Mesendoderm (in vitro differentiated cells): ENCODE measurements at regions not wholly inside any gene's neighbourhood (a gene's known extent, or its start where the extent isn't known, plus 50 kb on each side); places are given as distances from the start of the nearest gene placed in this dataset.
A peak's percentile ranks its signal among the peaks of the same experiment; 100 is the strongest.
"Not testable (repeated sequence)": the region's sequence is repeated elsewhere in the genome, so short reads cannot be mapped to it uniquely, and the experiment has no call there.

Experiments used
- DNase-seq: peaks from one replicate; pipeline ENCODE4 v3.0.0; 2013
- H2AK5ac ChIP-seq: 2 replicates; pipeline ENCODE4 v1.6.1; 2013; ENCODE audit warnings: low read length, inconsistent platforms
- H2BK120ac ChIP-seq: 2 replicates; pipeline ENCODE4 v1.6.1; 2013; ENCODE audit warnings: low read depth, mild to moderate bottlenecking, low read length, moderate library complexity, mixed read lengths
- H2BK15ac ChIP-seq: replicated peaks from 2 replicates; pipeline ENCODE4 v1.6.1; 2013; ENCODE audit warnings: low read depth, mild to moderate bottlenecking, moderate library complexity
- H2BK5ac ChIP-seq: 2 replicates; pipeline ENCODE4 v1.6.1; 2013; ENCODE audit warnings: low read length, inconsistent platforms
- H3K18ac ChIP-seq: 2 replicates; pipeline ENCODE4 v1.6.1; 2013; ENCODE audit warnings: mild to moderate bottlenecking, low read length, mixed read lengths
- H3K23ac ChIP-seq: one replicate; pipeline ENCODE4 v1.6.1; 2013; ENCODE audit warnings: low read length
- H3K27ac ChIP-seq: 2 replicates; pipeline ENCODE4 v1.5.1; 2013; ENCODE audit warnings: low read depth, mild to moderate bottlenecking, inconsistent platforms, low read length, moderate library complexity
- H3K27me3 ChIP-seq: 2 replicates; pipeline ENCODE4 v1.6.1; 2013; ENCODE audit warnings: low read length, control low read depth, mild to moderate bottlenecking, inconsistent platforms; ENCODE audit not compliant: insufficient read depth, poor library complexity
- H3K36me3 ChIP-seq: 2 replicates; pipeline ENCODE4 v1.6.1; 2013; ENCODE audit warnings: low read length, inconsistent platforms; ENCODE audit not compliant: control insufficient read depth, insufficient read depth
- H3K4ac ChIP-seq: one replicate; pipeline ENCODE4 v1.6.1; 2013; ENCODE audit warnings: low read depth, mild to moderate bottlenecking, low read length, moderate library complexity
- H3K4me1 ChIP-seq: 2 replicates; pipeline ENCODE4 v1.6.1; 2013; ENCODE audit warnings: low read depth, low read length, inconsistent platforms; ENCODE audit not compliant: control insufficient read depth
- H3K4me2 ChIP-seq: 2 replicates; pipeline ENCODE4 v1.6.1; 2013; ENCODE audit warnings: low read length
- H3K4me3 ChIP-seq: 2 replicates; pipeline ENCODE4 v1.5.1; 2013; ENCODE audit warnings: mild to moderate bottlenecking, low read length
- H3K56ac ChIP-seq: one replicate; pipeline ENCODE4 v1.6.1; 2013; ENCODE audit warnings: low read length
- H3K79me1 ChIP-seq: 2 replicates; pipeline ENCODE4 v1.6.1; 2013; ENCODE audit warnings: low read length, inconsistent platforms
- H3K79me2 ChIP-seq: 2 replicates; pipeline ENCODE4 v1.6.1; 2013; ENCODE audit warnings: mild to moderate bottlenecking, low read length; ENCODE audit not compliant: control insufficient read depth, insufficient read depth
- H3K9ac ChIP-seq: 2 replicates; pipeline ENCODE4 v1.6.1; 2013; ENCODE audit warnings: low read length, inconsistent platforms
- H4K5ac ChIP-seq: one replicate; pipeline ENCODE4 v1.6.1; 2013; ENCODE audit warnings: low read length
- H4K8ac ChIP-seq: one replicate; pipeline ENCODE4 v1.6.1; 2013; ENCODE audit warnings: low read depth, mild to moderate bottlenecking, control low read depth, low read length, moderate library complexity
- WGBS: extraction: QIAGEN DNeasy Blood & Tissue Kit; methylation state at CpG from one replicate; pipeline ENCODE4 v1.1.7; 2013; ENCODE audit warnings: low lambda C conversion rate, missing lambda C conversion rate; ENCODE audit not compliant: insufficient coverage; ENCODE audit errors: extremely low coverage; 5-methylcytosine and 5-hydroxymethylcytosine counted together

DNA sequence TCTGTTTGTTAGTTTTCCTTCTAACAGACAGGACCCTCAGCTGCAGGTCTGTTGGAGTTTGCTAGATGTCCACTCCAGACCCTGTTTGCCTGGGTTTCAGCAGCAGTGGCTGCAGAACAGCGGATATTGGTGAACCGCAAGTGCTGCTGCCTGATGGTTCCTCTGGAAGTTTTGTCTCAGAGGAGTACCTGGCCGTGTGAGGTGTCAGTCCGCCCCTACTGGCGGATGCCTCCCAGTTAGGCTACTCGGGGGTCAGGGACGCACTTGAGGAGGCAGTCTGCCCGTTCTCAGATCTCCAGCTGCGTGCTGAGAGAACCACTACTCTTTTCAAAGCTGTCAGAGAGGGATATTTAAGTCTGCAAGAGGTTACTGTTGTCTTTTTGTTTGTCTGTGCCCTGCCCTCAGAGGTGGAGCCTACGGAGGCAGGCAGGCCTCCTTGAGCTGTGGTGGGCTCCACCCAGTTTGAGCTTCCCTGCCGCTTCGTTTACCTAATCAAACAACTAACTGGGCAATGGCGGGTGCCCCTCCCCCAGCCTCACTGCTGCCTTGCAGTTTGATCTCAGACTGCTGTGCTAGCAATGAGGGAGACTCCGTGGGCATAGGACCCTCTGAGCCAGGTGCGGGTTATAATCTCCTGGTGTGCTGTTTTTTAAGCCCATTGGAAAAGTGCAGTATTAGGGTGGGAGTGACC, 634.3 kb upstream of the CHD1 start:
- H4K8ac ChIP-seq, H2BK15ac ChIP-seq, H3K4me2 ChIP-seq, H3K18ac ChIP-seq, H2AK5ac ChIP-seq, H3K9ac ChIP-seq, H2BK5ac ChIP-seq, H3K27ac ChIP-seq, H3K79me1 ChIP-seq, H3K23ac ChIP-seq, H3K27me3 ChIP-seq, H3K36me3 ChIP-seq, H3K4me3 ChIP-seq, H3K4me1 ChIP-seq, H3K79me2 ChIP-seq, H4K5ac ChIP-seq, H3K4ac ChIP-seq, DNase-seq, H3K56ac ChIP-seq, H2BK120ac ChIP-seq: not testable (repeated sequence)
- no CpG with 5 or more reads among the region's 15 CpGs for WGBS

DNA sequence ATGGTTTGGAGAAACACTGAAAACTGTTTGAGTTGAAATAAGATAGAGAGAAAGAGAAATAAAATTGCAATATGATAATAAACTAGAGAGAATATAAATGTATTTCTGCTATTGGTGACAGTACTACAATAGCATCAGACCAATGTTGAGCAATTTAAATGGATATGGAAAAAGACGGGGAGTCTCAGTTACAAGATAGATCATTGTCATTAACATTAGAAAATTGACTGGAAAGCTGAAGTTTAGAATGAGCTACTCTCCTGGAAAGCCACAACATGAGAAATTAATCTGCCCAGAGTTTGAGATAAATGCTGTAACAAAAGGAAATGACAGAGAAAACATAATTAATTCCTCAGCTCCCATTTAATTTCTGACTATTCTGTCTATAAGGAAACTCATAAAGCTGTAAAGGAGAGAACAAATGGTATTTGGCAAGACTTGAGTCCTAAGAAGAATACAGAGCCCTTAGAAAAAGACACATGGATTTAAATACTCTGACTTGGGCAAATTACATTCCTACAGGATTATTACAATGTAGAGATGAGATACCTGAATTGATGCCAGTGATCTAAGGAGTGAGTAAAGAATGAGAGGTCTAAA, 624.5 kb upstream of the CHD1 start:
- no peaks in the 10 kb centered on the region for H3K27me3 ChIP-seq
- no peak overlapping the region for H3K23ac ChIP-seq
- no peak overlapping the region for H2AK5ac ChIP-seq
- H3K56ac ChIP-seq = no peak overlapping the region
- H3K36me3 ChIP-seq = no peaks in the 10 kb centered on the region
- no peaks in the 10 kb centered on the region for H3K79me1 ChIP-seq
- no peak for DNase-seq
- no CpG with 5 or more reads among the region's 1 CpG for WGBS
- no peak overlapping the region for H3K18ac ChIP-seq
- no peak overlapping the region for H4K5ac ChIP-seq
- H3K27ac ChIP-seq = no peak overlapping the region
- no peak overlapping the region for H3K4me3 ChIP-seq
- no peak overlapping the region for H2BK5ac ChIP-seq
- no peak overlapping the region for H4K8ac ChIP-seq
- H3K79me2 ChIP-seq = no peaks in the 10 kb centered on the region
- no peak overlapping the region for H3K4me2 ChIP-seq
- H2BK120ac ChIP-seq = no peak overlapping the region
- H2BK15ac ChIP-seq = no peak overlapping the region
- H3K4me1 ChIP-seq = no peaks in the 10 kb centered on the region
- no peak overlapping the region for H3K9ac ChIP-seq
- H3K4ac ChIP-seq = no peak overlapping the region

DNA sequence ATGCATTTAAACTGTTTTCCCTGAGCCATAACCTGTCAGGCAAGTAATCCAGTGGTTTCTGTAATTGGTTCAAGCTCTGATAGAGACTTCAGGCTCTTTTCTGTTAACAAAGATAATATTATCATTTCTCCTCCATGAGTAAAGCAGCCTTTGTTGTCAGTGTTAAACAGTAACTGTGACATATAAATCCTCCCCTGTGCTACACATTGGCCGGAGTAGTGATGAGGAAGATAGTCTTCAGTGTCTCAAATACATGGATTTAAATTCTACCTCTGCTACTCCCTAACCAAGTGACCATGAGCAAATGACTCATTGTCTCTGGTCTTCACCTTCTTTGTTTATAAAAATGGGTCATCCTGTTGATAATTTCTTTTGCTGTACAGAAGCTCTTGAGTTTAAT, 615.5 kb upstream of the CHD1 start:
- no CpG with 5 or more reads among the region's 1 CpG for WGBS
- Histone ChIP-seq H2BK5ac (no peak overlapping the region), H3K4me3 (no peak overlapping the region), H3K4me1 (no peaks in the 10 kb centered on the region), H3K9ac (no peak overlapping the region), H3K4ac (no peak overlapping the region), H4K5ac (no peak overlapping the region), H4K8ac (no peak overlapping the region), H3K79me1 (no peaks in the 10 kb centered on the region), H3K23ac (no peak overlapping the region), H2AK5ac (no peak overlapping the region), H3K36me3 (no peaks in the 10 kb centered on the region), H3K56ac (no peak overlapping the region), H3K27ac (no peak overlapping the region), H2BK15ac (no peak overlapping the region), H3K27me3 (no peaks in the 10 kb centered on the region), H2BK120ac (no peak overlapping the region), H3K4me2 (no peak overlapping the region), H3K18ac (no peak overlapping the region), H3K79me2 (no peaks in the 10 kb centered on the region)
- no peak for DNase-seq

DNA sequence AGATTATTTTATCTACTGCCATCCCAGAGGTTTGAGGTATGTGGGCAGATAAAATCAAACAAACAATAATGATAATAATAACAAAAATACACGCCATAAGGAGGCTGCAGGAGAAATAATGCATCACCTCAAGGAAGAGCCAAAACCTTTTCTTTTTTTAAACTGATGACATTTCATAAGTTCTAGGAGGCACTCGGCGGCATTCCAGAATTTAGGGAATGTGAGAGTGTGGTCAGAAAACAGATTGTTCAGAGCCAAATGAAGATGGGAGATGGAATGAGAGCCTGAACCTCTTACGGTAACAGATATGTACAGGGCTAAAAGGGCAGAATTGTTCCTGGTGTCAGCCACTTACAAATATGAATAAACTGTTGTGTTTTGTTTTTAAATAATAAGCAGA, 615.0 kb upstream of the CHD1 start:
- Histone ChIP-seq H2BK15ac (no peak overlapping the region), H3K56ac (no peak overlapping the region), H3K27ac (no peak overlapping the region), H3K9ac (no peak overlapping the region), H4K5ac (no peak overlapping the region), H3K4ac (no peak overlapping the region), H3K27me3 (no peaks in the 10 kb centered on the region), H3K36me3 (no peaks in the 10 kb centered on the region), H3K4me3 (no peak overlapping the region), H3K79me2 (no peaks in the 10 kb centered on the region), H2AK5ac (no peak overlapping the region), H3K4me2 (no peak overlapping the region), H4K8ac (no peak overlapping the region), H3K23ac (no peak overlapping the region), H3K4me1 (no peaks in the 10 kb centered on the region), H2BK120ac (no peak overlapping the region), H3K79me1 (no peaks in the 10 kb centered on the region), H2BK5ac (no peak overlapping the region), H3K18ac (no peak overlapping the region)
- DNase-seq = peak; percentile 3
- no CpG with 5 or more reads among the region's 4 CpGs for WGBS

DNA sequence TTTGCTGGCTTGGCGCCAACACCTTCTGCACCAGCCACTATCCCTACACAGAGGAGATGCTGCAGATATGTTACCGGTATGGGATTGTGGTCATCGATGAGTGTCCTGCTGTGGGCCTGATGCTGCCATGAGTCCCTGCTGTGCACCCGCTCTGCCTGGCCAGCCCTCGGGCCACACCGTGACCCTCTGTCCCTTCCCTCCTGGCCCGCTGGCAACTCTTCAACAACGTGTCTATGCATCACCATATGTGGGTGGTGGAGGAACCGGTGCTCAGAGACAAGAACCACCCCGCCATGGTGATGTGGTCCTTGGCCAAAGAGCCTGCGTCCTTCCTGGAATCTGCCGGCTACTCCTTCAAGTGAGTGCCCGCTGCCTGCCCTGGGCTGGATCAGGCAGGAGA, 605.4 kb upstream of the CHD1 start:
- H2AK5ac ChIP-seq, H3K4me3 ChIP-seq, H3K4ac ChIP-seq, H3K79me2 ChIP-seq, H3K23ac ChIP-seq, H3K4me2 ChIP-seq, H2BK15ac ChIP-seq, H3K18ac ChIP-seq, H3K56ac ChIP-seq, H3K27ac ChIP-seq, DNase-seq, H3K4me1 ChIP-seq, H4K5ac ChIP-seq, H3K27me3 ChIP-seq, H3K79me1 ChIP-seq, H4K8ac ChIP-seq, H3K9ac ChIP-seq, H3K36me3 ChIP-seq, H2BK5ac ChIP-seq, H2BK120ac ChIP-seq: not testable (repeated sequence)
- no CpG with 5 or more reads among the region's 13 CpGs for WGBS

DNA sequence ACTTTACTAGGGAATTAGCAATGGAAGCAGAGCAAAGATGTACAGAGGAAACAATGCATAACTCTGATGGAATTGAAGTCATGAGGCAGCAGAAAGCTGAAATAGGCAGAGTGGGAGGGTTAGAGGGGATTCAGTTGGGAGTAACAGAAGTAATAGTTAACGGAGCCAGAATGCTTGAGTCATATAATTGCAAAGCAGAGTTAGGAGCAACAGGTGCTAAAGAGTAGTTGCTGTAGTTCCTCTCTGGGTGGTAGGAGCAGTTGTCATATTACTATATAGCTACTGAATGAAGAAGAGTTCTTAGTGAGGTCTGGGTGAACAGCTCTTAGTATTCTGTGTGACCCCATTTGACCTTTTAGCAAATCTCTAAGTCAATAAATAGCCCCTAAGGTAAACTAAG, 592.9 kb upstream of the CHD1 start:
- not testable (repeated sequence) for H2BK15ac ChIP-seq, H3K4me1 ChIP-seq, H3K4ac ChIP-seq, H2AK5ac ChIP-seq, H3K4me2 ChIP-seq, H3K56ac ChIP-seq, H3K79me2 ChIP-seq, H3K23ac ChIP-seq, H2BK120ac ChIP-seq, DNase-seq, H4K8ac ChIP-seq, H3K18ac ChIP-seq, H3K79me1 ChIP-seq, H3K36me3 ChIP-seq, H2BK5ac ChIP-seq, H3K27me3 ChIP-seq, H4K5ac ChIP-seq, H3K27ac ChIP-seq, H3K9ac ChIP-seq, H3K4me3 ChIP-seq
- no CpG with 5 or more reads among the region's 1 CpG for WGBS
